ENCODE measurements at regions not wholly inside any gene's neighbourhood (a gene's known extent, or its start where the extent isn't known, plus 50 kb on each side); places are given as distances from the start of the nearest gene placed in this dataset.

GRCh38 chr10:2225609-2226008 lies 488.3 kb upstream of the ADARB2 start:
- peaks cover 0 to 16% (median 8%) of the 10 kb centered on the region in 5 donors for H3K27me3 Mint-ChIP-seq
- H3K36me3 Mint-ChIP-seq = no peaks in the 10 kb centered on the region
- intact Hi-C loops (cut with micrococcal nuclease) = no loop called here
- no peak overlapping the region for H3K27ac Mint-ChIP-seq
- no peak overlapping the region for H3K4me3 Mint-ChIP-seq
- POLR2A ChIA-PET = no interaction called here
- no peak for ATAC-seq
- Histone ChIP-seq H3K4me3 (ENCODE audit: low read length) (no peak overlapping the region), H3K27me3 (ENCODE audit: control insufficient read depth in 2 of 2, insufficient read depth in 2 of 2, low read length in 2 of 2) (no peaks in the 10 kb centered on the region), H3K36me3 (ENCODE audit: control insufficient read depth in 2 of 3, insufficient read depth in 3 of 3, low read length in 3 of 3) (no peaks in the 10 kb centered on the region), H3K27ac (ENCODE audit: low read depth, low read length) (no peak overlapping the region), H3K4me1 (ENCODE audit: control insufficient read depth in 2 of 2, insufficient read depth in 2 of 2, low read length in 2 of 2) (no peaks in the 10 kb centered on the region), H3K9me3 (ENCODE audit: control insufficient read depth in 2 of 3, low read length in 3 of 3) (no peaks in the 10 kb centered on the region)
- DNase-seq = no peak
- CTCF ChIA-PET = no interaction called here
- no peaks in the 10 kb centered on the region for H3K9me3 Mint-ChIP-seq
- H3K4me1 Mint-ChIP-seq = peaks cover 0 to 4% (median 0%) of the 10 kb centered on the region in 7 donors

DNA sequence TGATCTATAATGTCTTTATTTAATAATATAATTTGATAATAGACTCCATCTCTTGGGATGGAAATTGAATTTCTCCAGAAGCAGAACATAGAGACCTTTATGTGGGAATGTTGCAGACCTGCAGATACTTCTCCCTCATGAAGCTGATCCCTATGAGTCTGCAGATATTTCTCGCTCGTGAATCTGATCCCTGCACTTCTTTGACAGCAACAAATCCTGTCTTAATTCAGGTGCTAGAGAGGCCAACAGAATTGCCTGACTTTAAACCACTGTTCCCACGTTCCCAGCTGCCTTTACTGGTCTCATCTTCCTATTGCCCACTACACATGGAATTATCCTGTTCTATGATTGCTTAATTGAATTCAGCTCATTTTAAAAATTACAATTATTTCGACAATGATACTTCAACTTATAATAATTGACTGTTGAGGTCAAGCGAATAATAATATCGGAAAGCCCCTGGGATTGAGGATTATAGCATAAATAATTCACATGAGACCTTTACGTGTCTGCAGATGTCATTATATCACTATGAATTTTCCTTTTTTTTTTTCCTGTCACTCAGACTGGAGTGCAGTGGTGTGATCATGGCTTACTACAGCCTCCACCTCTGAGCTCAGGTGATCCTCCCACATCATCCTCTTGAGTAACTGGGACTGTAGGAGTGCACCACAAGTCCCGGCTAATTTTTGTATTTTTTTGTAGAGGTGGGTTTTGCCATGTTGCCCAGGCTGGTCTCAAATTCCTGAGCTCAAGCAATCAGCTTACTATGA lies 486.4 kb upstream of the ADARB2 start:
- no peak for DNase-seq
- peaks cover 0 to 16% (median 8%) of the 10 kb centered on the region in 5 donors for H3K27me3 Mint-ChIP-seq
- Histone ChIP-seq H3K4me3 (ENCODE audit: low read length) (no peak overlapping the region), H3K36me3 (ENCODE audit: control insufficient read depth in 2 of 3, insufficient read depth in 3 of 3, low read length in 3 of 3) (no peaks in the 10 kb centered on the region), H3K9me3 (ENCODE audit: control insufficient read depth in 2 of 3, low read length in 3 of 3) (no peaks in the 10 kb centered on the region), H3K4me1 (ENCODE audit: control insufficient read depth in 2 of 2, insufficient read depth in 2 of 2, low read length in 2 of 2) (no peaks in the 10 kb centered on the region), H3K27ac (ENCODE audit: low read depth, low read length) (no peak overlapping the region), H3K27me3 (ENCODE audit: control insufficient read depth in 2 of 2, insufficient read depth in 2 of 2, low read length in 2 of 2) (no peaks in the 10 kb centered on the region)
- peaks cover 0 to 4% (median 0%) of the 10 kb centered on the region in 7 donors for H3K4me1 Mint-ChIP-seq
- ATAC-seq = no peak
- H3K27ac Mint-ChIP-seq = no peak overlapping the region
- intact Hi-C loops (cut with micrococcal nuclease) = no loop called here
- no peaks in the 10 kb centered on the region for H3K9me3 Mint-ChIP-seq
- CTCF ChIA-PET = no interaction called here
- H3K36me3 Mint-ChIP-seq = no peaks in the 10 kb centered on the region
- POLR2A ChIA-PET = no interaction called here
- H3K4me3 Mint-ChIP-seq = no peak overlapping the region

- Histone ChIP-seq H3K27me3 (ENCODE audit: control insufficient read depth in 2 of 2, insufficient read depth in 2 of 2, low read length in 2 of 2) (no peaks in the 10 kb centered on the region), H3K9me3 (ENCODE audit: control insufficient read depth in 2 of 3, low read length in 3 of 3) (no peaks in the 10 kb centered on the region), H3K4me3 (ENCODE audit: low read length) (no peak overlapping the region), H3K4me1 (ENCODE audit: control insufficient read depth in 2 of 2, insufficient read depth in 2 of 2, low read length in 2 of 2) (no peaks in the 10 kb centered on the region), H3K36me3 (ENCODE audit: control insufficient read depth in 2 of 3, insufficient read depth in 3 of 3, low read length in 3 of 3) (no peaks in the 10 kb centered on the region), H3K27ac (ENCODE audit: low read depth, low read length) (no peak overlapping the region)
- no peaks in the 10 kb centered on the region for H3K36me3 Mint-ChIP-seq
- ChIA-PET POLR2A (no interaction called here), CTCF (no interaction called here)
- peaks cover 0 to 4% (median 0%) of the 10 kb centered on the region in 7 donors for H3K4me1 Mint-ChIP-seq
- ATAC-seq (no peak), DNase-seq (no peak)
- H3K4me3 Mint-ChIP-seq = no peak overlapping the region
- no peak overlapping the region for H3K27ac Mint-ChIP-seq
- intact Hi-C loops (cut with micrococcal nuclease) = no loop called here
- H3K9me3 Mint-ChIP-seq = no peaks in the 10 kb centered on the region
- peaks cover 0 to 16% (median 8%) of the 10 kb centered on the region in 5 donors for H3K27me3 Mint-ChIP-seq
These were observed 485.3 kb upstream of the ADARB2 start for GRCh38 chr10:2222631-2223030.

DNA sequence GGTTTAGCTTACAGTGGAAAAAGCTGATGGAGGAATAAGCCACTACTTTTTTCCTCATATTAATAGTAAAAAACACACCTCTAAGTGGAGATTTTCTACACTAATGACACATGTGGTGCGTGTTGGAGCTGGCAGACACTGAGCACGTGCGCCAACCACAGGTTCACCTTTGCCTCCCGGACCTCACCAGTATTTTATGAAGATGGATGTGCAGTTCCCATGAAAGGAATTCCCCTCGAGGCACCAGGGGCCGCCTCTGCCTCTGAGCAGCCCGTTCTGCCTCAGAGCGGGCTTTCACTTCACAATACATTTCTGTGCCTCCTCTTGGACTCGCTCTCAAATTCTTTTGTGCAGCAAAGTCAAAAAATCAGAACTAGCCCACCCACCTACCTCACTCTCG lies 477.5 kb upstream of the ADARB2 start:
- H3K4me3 ChIP-seq (ENCODE audit: low read length) = no peak overlapping the region
- intact Hi-C loops (cut with micrococcal nuclease) = no loop called here
- H3K36me3 ChIP-seq (ENCODE audit: control insufficient read depth in 2 of 3, insufficient read depth in 3 of 3, low read length in 3 of 3) = no peaks in the 10 kb centered on the region
- Mint-ChIP-seq H3K36me3 (peaks cover 0 to 3% (median 0%) of the 10 kb centered on the region in 5 donors), H3K27me3 (peaks cover 2 to 32% (median 16%) of the 10 kb centered on the region in 5 donors), H3K27ac (no peak overlapping the region), H3K9me3 (peaks cover 0 to 2% (median 0%) of the 10 kb centered on the region in 11 donors), H3K4me1 (no peaks in the 10 kb centered on the region), H3K4me3 (no peak overlapping the region)
- H3K9me3 ChIP-seq (ENCODE audit: control insufficient read depth in 2 of 3, low read length in 3 of 3) = no peaks in the 10 kb centered on the region
- ChIA-PET POLR2A (no interaction called here), CTCF (no interaction called here)
- no peak for DNase-seq
- H3K4me1 ChIP-seq (ENCODE audit: control insufficient read depth in 2 of 2, insufficient read depth in 2 of 2, low read length in 2 of 2) = no peaks in the 10 kb centered on the region
- no peaks in the 10 kb centered on the region for H3K27me3 ChIP-seq (ENCODE audit: control insufficient read depth in 2 of 2, insufficient read depth in 2 of 2, low read length in 2 of 2)
- ATAC-seq = no peak
- no peak overlapping the region for H3K27ac ChIP-seq (ENCODE audit: low read depth, low read length)

DNA sequence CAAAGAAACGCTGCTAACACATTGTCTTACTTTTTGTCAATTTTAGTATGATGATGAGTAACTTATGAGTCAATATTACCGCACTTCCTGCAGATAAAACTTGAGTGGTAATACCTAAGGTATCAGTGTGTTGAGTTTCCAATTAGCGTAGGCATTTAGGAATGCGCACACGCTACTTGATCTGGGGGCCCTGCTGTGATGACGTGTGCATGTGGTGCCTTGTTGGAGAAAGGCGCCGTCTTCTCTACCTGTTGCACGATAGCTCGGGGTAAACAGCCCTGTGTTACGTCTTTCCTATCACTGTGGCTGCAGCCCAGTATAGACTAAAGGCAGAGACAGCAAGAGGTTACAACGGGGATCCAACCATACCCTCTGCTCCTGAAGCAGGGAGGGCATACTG lies 476.8 kb upstream of the ADARB2 start:
- CTCF ChIA-PET = no interaction called here
- intact Hi-C loops (cut with micrococcal nuclease) = no loop called here
- H3K36me3 Mint-ChIP-seq = peaks cover 0 to 3% (median 0%) of the 10 kb centered on the region in 5 donors

DNA sequence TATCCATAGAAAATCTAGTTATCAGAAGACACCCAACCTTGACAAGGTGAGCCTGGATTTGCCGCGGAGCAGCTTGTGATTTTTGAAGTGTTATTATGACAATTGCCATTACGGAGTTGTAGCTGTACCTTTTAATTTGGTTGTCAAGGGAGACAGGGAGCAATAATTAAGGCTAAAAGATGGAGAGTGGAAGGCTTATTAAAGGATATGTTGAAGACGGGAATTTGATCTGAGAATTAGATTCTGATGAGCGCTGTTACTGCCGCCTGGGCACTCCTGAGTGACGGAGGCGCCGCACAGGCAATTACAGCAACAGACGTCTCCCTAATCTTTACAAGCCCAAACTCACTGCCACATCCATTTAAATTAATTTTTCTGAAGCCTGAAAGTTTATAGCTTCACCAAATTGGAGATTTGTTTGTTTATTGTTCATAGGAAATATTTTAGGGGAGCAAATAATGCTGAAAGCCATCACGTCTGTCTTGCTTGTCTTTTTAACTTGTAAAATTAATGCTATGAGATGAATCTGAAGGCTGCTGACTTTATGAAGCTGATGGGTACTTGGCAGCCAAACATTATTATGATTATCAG lies 475.0 kb upstream of the ADARB2 start:
- ChIA-PET CTCF (no interaction called here), POLR2A (no interaction called here)
- peaks cover 0 to 3% of the 10 kb centered on the region in 2 donors for H3K27me3 ChIP-seq (ENCODE audit: control insufficient read depth in 2 of 2, insufficient read depth in 2 of 2, low read length in 2 of 2)
- no peaks in the 10 kb centered on the region for H3K4me1 ChIP-seq (ENCODE audit: control insufficient read depth in 2 of 2, insufficient read depth in 2 of 2, low read length in 2 of 2)
- Mint-ChIP-seq H3K27me3 (peaks cover 2 to 41% (median 31%) of the 10 kb centered on the region in 5 donors), H3K4me3 (no peak overlapping the region), H3K27ac (no peak overlapping the region), H3K36me3 (peaks cover 0 to 3% (median 0%) of the 10 kb centered on the region in 5 donors), H3K9me3 (peaks cover 0 to 2% (median 0%) of the 10 kb centered on the region in 11 donors), H3K4me1 (no peaks in the 10 kb centered on the region)
- DNase-seq = no peak
- no peak overlapping the region for H3K4me3 ChIP-seq (ENCODE audit: low read length)
- intact Hi-C loops (cut with micrococcal nuclease) = no loop called here
- H3K9me3 ChIP-seq (ENCODE audit: control insufficient read depth in 2 of 3, low read length in 3 of 3) = no peaks in the 10 kb centered on the region
- ATAC-seq = no peak
- no peaks in the 10 kb centered on the region for H3K36me3 ChIP-seq (ENCODE audit: control insufficient read depth in 2 of 3, insufficient read depth in 3 of 3, low read length in 3 of 3)
- no peak overlapping the region for H3K27ac ChIP-seq (ENCODE audit: low read depth, low read length)

More for the DNA sequence above, 476.8 kb upstream of the ADARB2 start:
- POLR2A ChIA-PET = no interaction called here
- Histone ChIP-seq H3K27me3 (ENCODE audit: control insufficient read depth in 2 of 2, insufficient read depth in 2 of 2, low read length in 2 of 2) (peaks cover 0 to 3% of the 10 kb centered on the region in 2 donors), H3K4me1 (ENCODE audit: control insufficient read depth in 2 of 2, insufficient read depth in 2 of 2, low read length in 2 of 2) (no peaks in the 10 kb centered on the region), H3K9me3 (ENCODE audit: control insufficient read depth in 2 of 3, low read length in 3 of 3) (no peaks in the 10 kb centered on the region), H3K4me3 (ENCODE audit: low read length) (no peak overlapping the region), H3K36me3 (ENCODE audit: control insufficient read depth in 2 of 3, insufficient read depth in 3 of 3, low read length in 3 of 3) (no peaks in the 10 kb centered on the region), H3K27ac (ENCODE audit: low read depth, low read length) (no peak overlapping the region)
- DNase-seq (no peak), ATAC-seq (no peak)
- Mint-ChIP-seq H3K4me1 (no peaks in the 10 kb centered on the region), H3K27me3 (peaks cover 2 to 37% (median 23%) of the 10 kb centered on the region in 5 donors), H3K9me3 (peaks cover 0 to 2% (median 0%) of the 10 kb centered on the region in 11 donors), H3K4me3 (no peak overlapping the region), H3K27ac (no peak overlapping the region)

GRCh38 chr10:2210088-2210487 lies 472.8 kb upstream of the ADARB2 start:
- H3K4me1 ChIP-seq (ENCODE audit: control insufficient read depth in 2 of 2, insufficient read depth in 2 of 2, low read length in 2 of 2) = no peaks in the 10 kb centered on the region

More at GRCh38 chr10:2210088-2210487, 472.8 kb upstream of the ADARB2 start:
- H3K36me3 ChIP-seq (ENCODE audit: control insufficient read depth in 2 of 3, insufficient read depth in 3 of 3, low read length in 3 of 3) = no peaks in the 10 kb centered on the region
- Mint-ChIP-seq H3K27me3 (peaks cover 2 to 36% (median 30%) of the 10 kb centered on the region in 5 donors), H3K27ac (no peak overlapping the region), H3K9me3 (peaks cover 0 to 2% (median 0%) of the 10 kb centered on the region in 11 donors), H3K4me3 (no peak overlapping the region), H3K36me3 (peaks cover 0 to 3% (median 0%) of the 10 kb centered on the region in 5 donors), H3K4me1 (no peaks in the 10 kb centered on the region)
- intact Hi-C loops (cut with micrococcal nuclease) = no loop called here
- H3K27me3 ChIP-seq (ENCODE audit: control insufficient read depth in 2 of 2, insufficient read depth in 2 of 2, low read length in 2 of 2) = peaks cover 0 to 3% of the 10 kb centered on the region in 2 donors
- ChIA-PET CTCF (no interaction called here), POLR2A (no interaction called here)
- H3K4me3 ChIP-seq (ENCODE audit: low read length) = no peak overlapping the region
- DNase-seq (no peak), ATAC-seq (no peak)
- no peak overlapping the region for H3K27ac ChIP-seq (ENCODE audit: low read depth, low read length)
- no peaks in the 10 kb centered on the region for H3K9me3 ChIP-seq (ENCODE audit: control insufficient read depth in 2 of 3, low read length in 3 of 3)

Data from naive thymus-derived CD4-positive, alpha-beta T cell (primary cell).